LoVo (cell line): ENCODE measurements at regions not wholly inside any gene's neighbourhood (a gene's known extent, or its start where the extent isn't known, plus 50 kb on each side); places are given as distances from the start of the nearest gene placed in this dataset.

ENCODE experiments used
- DNase-seq: peaks from one replicate; pipeline ENCODE4 v3.0.0-alpha.2; 2016; ENCODE audit warnings: low spot score

DNA sequence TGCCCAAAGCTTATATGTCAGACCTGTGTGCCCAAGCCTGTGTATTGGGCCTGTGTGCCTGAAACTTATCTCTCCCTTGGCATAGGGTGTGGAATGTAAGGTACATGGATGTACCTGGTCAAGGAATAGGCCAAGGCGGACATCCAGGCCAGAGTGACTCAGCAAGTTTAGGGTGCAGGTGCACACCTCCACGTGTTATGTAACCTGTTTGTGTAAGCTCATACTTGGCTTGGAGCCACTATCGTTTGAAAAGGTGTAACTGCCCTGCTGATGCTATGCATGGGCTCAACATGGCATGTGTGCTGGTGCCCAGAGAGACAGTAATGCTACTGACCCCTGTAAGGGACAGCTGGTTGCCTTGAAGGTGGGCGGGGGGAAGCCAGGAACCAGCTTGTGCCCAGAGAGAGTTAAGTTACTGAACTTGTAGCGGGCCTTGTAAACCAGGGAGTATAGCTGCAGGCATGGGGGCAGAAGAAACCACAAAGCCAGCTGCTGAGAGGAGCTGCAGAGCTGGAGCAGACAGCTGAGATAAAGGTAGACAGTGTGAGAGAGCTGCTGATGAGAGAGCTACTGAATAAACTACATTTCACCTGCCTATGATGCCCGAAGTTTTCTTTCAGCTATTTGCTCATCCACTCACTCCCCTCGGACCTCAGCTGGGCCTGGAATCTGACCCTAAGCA is 656.4 kb upstream of the ZWINT start:
- DNase-seq: no peak

DNA sequence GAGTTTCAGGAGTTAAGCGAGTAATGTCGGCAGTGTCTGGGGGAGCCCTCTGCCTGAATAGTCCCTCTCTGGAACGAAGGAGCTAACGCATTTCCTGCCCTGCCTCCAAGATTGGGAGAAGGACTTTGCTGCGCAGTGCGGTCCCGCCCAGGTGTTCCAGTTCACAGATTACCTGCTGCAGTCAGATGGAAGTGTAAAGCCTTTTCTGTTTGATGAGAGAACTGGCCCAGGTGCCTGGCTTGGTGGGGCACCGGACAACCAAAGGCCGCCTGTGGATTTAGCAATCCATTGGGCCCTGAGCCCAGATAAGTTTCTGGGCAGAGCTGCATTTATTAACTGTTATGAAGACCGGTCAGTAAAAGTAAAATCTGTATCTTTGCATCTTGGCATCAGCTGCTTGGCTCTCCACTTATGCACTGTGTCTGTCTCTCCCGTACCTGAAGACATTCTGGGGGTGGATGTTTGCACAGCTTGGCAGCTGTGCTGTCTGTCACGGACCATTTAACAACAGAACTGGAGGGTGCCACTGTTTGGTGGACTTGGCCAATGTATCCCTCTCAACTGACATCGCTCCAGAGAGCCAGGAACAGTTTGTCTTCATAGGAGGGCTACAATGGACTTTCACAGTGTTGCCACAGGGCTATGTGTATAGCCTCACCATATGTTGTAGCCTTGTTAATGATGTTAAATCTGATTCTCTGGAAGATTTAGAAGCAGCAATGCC is 654.7 kb upstream of the ZWINT start:
- no peak for DNase-seq

DNA sequence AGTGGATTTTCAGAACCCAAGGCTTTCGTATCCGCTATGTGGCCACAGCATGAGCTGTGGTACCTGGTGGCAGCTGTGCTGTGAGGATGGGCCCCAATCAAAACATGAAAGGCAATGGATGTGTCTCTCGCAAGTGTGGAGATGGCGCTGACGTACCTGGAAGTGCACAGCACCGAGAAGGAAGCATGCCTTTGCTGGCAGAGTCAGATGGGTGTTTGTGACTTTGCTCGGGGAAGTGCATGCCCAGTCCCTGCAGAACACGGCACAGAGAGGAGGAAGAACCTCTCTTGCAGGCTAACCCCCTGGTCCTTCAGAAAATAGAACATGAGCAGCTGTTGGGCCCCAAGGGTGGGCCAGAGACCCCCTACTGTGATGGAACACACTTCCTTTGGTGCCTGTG is 654.1 kb upstream of the ZWINT start:
- DNase-seq: no peak

DNA sequence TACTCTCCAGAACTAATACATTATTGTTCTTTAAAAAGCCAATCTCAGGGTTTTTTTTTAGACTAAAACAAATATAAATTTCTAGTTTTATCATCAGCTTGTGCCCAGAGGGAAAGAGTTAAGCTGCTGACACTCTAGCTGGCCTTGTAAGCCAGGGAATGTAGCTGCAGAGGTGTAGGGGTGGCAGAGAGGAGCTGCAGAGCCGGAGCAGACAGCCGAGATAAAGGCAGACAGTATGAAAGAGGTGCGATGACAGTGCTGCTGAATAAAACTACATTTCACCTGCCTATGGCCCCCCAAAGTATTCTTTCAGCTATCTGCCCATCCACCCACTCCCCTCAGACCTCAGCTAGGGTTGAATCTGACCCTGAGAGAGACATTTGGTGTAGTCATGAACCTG is 653.7 kb upstream of the ZWINT start:
- no peak for DNase-seq

DNA sequence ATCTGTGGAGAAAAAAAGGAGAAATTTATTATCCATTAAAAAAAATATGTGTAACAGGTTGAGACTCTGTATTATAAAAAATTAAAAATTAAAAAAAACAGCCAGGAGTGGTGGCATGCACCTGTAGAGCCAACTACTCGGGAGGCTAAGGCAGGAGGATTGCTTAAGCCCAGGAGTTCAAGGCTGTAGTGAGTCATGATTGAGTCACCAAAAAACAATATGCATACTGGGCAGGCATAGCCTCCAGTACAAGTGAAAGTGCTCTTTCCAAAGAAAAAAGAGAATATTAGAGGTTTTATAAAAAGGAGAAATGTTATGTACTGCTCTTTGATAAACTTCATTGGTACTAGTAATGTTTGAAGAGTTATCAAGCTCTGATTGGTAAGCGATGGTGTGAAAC is 647.1 kb upstream of the ZWINT start:
- DNase-seq: no peak

DNA sequence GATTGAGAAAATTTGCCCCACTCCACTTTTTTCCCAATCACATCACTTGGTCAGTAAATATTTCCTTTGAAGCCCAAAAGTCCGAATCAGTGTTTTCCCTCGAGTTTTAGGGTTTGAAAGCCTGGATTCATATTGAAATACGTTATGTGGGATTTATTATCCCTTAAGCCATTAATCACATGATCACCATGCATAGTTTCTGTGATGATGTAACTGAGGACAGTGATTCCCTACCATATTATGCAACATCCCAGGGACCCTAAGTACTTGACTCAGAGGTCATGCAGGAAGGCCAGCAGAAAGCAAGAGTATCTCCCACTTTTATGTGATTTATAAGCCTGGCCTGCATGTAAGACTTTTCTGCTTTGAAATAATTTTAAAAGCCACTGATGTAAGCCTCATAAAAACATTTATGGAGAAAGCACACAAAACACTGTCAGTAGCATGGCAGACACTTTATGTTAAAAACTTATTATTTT is 630.6 kb upstream of the ZWINT start:
- DNase-seq: no peak

DNA sequence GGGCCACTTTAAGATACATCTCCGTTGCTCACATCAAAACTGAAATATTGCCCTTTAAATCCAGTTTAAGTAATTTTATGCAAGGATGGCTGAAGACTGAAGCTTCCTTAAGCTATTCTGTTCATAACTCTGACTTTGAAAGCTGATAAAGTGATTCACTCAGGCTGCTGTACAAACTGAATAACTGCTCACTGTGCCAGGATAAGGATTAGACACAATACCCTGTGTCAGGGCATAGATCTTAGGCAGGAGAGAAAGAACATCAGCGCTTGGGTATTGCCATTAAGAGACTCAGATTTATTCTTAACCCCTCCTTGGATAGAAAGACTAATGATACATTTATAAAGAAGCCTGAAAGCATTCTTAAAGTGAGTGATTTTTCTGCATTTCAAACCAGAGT is 614.5 kb upstream of the ZWINT start:
- DNase-seq: no peak

DNA sequence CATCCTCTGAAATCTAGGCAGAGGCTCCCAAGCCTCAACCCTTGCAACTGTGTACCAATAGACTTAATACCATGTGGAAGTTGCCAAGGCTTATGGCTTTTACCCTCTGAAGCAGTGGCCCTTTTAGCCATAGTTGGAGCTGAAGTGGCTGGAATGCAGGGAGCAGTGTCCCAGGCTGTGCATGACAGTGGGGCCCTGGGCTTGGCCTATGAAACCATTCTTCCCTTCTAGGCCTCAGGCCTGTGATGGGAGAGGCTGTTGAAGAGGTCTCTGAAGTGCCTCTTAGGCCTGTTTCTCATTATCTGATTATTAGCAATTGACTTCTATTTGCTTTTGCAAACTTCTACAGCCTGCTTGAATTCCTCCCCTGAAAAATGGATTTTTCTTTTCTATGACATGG is 612.7 kb upstream of the ZWINT start:
- DNase-seq: no peak

DNA sequence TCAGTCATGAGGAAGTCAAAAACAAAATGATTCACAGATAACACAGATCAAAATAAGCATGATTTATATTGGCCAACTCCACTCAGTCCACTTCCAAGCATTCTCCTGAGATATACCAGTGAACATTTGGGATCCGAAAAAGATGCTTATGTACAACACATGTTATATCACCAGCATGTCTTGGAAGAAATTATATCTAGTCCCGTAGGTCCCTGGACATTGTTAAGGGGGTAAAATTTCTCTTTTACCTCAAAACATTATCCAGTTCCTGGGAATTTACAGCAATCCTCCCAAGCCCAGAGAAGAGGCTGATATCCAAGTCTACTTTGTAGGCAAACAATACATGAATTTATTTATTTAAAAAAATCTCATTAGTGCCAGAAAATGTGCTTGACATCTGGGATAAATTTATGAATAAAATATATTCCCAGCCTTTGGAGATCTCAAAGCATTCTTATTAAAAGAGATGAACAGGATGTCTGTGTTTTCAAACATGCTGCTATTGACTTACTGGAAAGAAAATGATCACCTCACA is 582.2 kb upstream of the ZWINT start:
- no peak for DNase-seq

DNA sequence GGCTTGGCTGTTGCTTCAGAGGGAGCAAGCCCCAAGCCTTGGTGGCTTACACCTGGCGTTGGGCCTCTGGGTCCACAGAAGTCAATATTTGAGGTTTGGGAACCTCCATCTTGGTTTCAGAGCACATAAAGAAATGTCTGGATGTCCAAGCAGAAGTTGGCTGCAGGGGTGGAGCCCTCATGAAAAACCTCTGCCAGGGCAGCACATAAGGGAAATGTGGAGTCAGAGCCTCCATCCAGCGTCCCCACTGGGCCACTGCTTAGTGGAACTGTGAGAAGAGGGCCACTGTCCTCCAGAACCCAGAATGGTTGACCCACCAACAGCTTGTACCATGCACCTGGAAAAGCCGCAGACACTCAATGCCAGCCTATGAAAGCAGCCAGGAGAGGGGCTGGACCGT is 573.5 kb upstream of the ZWINT start:
- DNase-seq: no peak

DNA sequence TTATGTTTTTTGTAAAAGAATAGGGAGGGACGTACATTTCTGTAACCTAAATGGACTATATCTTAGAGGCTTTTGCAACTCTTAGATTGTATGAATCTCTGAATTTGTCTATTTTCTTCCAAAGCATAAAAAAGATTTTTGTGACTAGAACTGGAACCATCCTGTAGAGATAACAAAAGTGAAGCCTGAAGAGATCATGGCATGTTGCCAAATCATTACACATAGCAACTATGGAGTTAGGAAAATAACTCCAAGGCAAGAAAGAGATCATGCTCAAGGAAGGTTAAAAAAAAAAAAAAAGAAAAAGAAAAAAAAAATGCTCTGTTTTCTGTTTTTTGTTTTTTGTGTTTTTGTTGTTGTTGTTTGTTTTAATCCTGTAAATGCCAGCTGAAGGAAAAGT is 567.7 kb upstream of the ZWINT start:
- no peak for DNase-seq

DNA sequence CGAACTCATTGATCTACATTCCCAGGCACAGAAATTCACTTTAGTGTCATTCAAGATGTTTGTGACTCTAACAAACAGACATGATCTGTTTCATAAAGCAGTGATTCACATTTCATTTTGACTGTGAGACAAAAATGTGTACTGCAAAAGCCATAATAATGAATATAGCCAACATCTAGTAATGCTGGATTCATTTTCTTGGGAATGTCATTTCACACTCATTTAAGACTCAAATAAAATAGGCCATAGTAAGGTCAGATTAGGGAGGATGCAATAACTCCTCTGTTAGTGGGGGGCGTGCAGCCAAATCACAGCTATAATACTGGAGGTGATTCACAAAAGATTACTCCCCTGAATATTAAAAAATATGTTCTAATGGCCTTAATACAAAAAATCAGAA is 566.6 kb upstream of the ZWINT start:
- DNase-seq: no peak

DNA sequence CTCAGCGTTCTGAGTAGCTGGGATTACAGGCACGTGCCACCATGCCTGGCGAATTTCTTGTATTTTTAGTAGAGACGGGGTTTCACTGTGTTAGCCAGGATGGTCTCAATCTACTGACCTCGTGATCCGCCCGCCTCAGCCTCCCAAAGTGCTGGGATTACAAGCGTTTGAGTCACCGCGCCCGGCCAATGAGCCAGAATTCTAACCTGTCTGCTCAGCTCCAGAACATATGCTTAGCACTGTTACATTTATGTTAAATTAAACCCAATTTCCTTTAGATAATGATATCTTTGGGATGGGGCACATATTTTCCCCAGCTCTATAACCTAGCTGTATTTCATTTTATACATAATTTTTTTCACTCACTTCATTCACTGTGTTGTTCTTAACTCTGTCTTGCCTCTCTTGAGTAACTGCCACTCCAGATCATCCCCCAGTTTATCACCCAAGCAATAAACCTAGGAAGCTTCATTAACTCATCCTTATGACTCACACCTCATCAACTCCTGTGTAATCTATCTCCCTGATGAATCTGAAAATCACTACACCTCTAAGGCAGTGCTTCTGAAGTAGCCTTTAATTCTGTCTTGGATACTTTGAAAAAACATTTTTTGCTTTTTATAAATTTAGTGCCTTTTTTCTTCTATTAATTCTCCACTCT is 559.7 kb upstream of the ZWINT start:
- no peak for DNase-seq

DNA sequence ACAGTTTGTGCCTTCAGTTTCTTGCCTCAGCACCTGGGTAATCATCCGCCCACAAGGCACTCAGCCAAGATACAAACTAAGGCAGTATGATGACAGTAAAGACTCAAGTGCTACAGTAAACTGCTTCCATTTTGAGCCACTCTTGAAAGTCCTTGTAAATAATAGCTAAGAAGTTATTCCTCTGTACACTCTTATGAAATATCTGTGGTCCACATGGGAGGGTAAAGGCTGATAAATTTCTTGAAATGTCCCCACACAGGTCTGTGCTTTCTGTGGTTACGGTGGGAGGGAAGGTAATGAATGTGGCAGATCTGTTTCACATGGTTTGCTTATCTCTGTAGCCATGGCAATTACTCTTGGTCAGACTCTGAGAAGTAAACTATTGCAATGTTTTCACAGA is 551.0 kb upstream of the ZWINT start:
- no peak for DNase-seq

DNA sequence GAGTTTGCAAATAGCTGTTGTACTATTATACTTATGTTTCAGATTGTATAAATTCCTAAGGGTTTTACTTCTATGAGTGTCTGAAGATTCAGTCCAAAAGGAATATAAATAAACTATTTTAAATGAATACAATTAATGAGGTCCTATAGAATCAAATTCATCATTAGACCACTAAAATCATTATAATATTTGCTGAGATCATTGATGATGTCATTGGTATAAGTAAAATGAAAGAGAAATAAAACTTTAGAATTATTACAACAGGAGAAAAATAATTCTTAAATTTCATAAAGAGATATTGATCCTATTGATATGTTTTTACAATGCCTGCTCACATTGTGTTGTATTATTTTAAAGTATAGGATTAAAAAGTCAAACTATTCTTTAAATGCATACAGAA is 544.0 kb upstream of the ZWINT start:
- no peak for DNase-seq

DNA sequence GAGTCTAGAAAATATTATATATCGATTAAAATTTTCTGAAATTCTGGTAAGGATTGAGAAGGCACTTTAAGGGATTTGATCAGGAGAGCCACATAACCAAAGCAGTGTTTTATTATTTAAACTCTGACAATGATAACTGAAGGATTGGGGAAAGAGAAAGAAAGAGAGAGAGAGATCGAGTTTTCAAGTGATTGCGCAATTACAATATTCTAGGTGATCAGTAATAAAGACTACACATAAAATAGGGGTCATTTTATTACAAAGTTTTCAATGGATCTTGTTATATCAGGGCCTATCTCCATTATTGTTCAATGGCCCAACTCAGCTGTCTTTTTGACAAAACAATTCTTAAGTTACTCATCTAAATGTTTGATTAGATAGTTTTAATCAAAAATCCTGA is 541.5 kb upstream of the ZWINT start:
- no peak for DNase-seq

DNA sequence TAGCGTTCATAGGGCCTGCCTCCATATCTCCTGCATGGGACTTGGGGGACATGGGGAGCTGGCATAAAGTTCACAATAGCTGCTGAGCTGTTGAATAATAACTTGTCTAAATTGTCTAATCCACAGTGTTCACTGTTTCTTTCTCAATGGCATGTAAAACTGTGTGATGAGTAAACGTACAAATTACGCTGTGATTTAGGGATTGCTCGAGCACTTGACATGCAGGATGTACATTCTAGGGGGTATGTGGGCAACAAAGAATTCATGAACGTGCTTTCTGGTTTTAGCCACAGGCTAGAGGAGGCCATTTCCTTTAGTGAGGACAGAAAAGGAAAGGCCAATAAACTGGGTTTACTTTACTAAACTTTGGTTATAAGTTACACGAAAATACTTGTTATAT is 534.2 kb upstream of the ZWINT start:
- no peak for DNase-seq

DNA sequence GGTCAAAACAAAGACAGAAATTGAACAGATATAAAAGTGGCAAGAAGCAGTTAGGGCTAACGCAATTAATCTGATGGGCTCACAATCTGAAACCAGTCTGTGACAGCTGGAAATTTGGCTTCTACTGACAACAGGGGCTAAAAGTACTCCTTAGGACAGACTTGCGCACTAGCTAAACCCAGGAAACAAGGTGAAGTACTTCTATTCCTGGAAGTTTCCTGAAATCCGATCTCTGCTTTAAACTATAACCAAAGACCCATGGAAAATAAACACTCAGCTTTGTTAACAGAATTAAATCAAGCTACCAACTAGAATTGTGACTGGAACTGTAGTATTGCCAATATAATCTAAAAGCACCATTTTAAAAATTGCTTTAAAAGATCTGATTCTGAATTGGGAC is 520.2 kb upstream of the ZWINT start:
- no peak for DNase-seq

DNA sequence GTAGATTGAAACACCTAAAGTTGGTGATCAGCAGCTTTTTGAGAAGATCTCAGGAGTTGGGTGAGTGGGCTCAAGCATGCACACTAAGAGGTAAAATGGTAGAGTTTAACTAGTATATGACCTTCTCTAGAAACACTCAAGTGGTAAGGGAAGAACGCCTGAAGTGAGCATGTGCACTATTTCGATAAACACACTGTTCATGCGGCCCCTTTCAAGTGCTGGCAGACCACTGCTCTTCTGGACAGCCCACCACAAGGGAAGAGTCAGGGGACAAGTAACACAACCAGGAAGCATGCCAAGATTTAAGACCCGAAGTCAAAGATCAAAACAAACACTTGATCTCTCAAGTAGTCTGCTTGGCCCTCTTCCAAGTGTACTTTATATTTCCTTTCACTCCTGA is 519.5 kb upstream of the ZWINT start:
- no peak for DNase-seq

DNA sequence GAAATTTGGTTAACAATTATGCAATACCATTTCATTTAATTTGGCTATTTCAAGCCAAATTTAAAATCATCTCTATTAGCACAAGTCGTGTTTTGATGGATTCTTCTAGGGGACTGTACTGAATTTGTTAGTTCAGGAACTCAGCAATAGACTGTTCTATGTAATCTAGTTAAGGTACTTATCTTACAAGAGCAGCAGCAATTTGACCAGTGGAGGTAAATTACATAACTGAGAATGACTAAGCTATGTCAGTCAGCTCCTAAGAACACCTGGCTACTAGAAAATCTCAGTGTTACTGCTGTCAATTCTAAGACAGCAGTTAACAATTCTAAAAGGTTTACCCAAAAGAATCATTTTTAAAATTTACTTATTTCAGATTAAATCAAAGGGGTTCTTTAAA is 513.9 kb upstream of the ZWINT start:
- DNase-seq: no peak

DNA sequence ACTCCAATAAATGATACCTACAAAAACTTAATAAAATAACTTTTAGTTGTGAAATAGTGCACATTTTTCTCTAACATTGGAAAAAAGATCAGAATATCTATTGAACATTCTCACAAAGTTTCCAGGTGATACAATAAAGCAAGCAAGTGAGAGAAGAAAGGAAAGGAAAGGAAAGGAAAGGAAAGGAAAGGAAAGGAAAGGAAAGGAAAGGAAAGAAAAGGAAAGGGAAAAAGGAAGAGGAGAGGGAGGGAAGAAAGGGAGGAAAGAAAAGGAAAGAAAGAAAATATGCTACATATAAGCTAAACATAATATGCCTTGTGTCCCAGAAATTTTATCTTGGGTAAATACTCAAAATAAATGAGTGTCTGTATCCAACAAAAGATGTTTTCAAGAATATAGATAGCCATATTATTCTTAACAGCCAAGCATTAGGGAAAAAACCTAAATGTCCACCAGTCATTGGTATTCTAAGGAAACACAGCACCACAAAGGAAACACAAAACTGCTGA is 510.2 kb upstream of the ZWINT start:
- DNase-seq: no peak

DNA sequence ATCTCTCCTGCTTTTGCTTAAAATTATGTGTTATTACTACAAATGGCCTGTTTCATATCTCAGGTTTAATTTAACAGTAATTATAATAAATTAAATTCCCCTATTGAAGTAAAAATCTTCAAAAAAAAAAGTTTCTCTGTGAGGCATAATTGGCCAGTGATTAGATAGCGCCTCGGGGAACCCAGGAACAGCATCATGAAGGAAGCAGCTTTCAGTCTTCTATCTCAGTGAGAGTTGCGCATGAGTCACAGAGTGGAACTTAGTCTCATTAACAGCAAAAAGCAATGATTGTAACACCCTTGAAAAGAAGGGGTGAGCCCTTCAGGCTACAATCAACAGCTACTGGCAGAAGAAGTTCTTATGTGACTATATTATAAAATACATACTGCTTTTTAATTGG is 506.2 kb upstream of the ZWINT start:
- no peak for DNase-seq

DNA sequence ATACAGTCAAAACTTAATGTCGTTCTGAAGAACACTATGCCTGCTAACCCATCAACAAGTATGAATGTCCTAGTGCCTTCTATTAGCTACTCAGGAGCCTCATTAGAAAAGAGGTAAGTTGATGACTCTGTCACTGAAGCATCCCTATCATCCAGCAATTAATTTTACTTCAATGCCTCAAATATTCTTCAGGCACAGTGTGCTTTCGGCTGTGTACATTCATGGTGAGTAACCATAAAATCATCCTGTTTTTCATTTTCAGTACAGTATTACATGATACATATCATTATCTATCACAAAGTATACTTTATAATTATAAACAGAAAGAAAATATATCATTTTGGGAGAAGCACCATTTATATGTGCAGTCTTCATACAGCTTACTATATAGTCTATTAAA is 495.5 kb upstream of the ZWINT start:
- no peak for DNase-seq
